Hypothalamus (tissue), 51 donors: ENCODE measurements at regions not wholly inside any gene's neighbourhood (a gene's known extent, or its start where the extent isn't known, plus 50 kb on each side); places are given as distances from the start of the nearest gene placed in this dataset.
A peak's percentile ranks its signal among the peaks of the same experiment; 100 is the strongest.

Experiments
- DNase-seq, 51 donors: peaks; one replicate each; lab custom pipeline; 2025; lab: John Stamatoyannopoulos, UW

GRCh38 chr2:47315475-47315874, 53.6 kb upstream of the EPCAM start:
- no peak for DNase-seq

- DNase-seq: no peak
These were observed 55.4 kb upstream of the EPCAM start for GRCh38 chr2:47313728-47314127.

GRCh38 chr2:47313141-47313691, 55.9 kb upstream of the EPCAM start:
- peak in 2 of 51 donors; percentile 25 to 59 for DNase-seq

GRCh38 chr2:47312491-47312850, 56.6 kb upstream of the EPCAM start:
- DNase-seq: no peak

- no peak for DNase-seq
These were observed 57.2 kb upstream of the EPCAM start for GRCh38 chr2:47311764-47312490.

- DNase-seq: peak; percentile 18 to 96 (median 80)
These were observed 58.1 kb upstream of the EPCAM start for GRCh38 chr2:47310801-47311560.

GRCh38 chr2:47309952-47310800, 58.9 kb upstream of the EPCAM start:
- peak in 21 of 51 donors; percentile 13 to 95 (median 54) for DNase-seq

- peak in 4 of 51 donors; percentile 24 to 83 (median 50) for DNase-seq
These were observed 59.6 kb upstream of the EPCAM start for GRCh38 chr2:47309472-47309951.

- DNase-seq: peak in 4 of 51 donors; percentile 19 to 53 (median 22)
These were observed 62.0 kb upstream of the EPCAM start for GRCh38 chr2:47307066-47307465.

GRCh38 chr2:47304654-47305053, 64.5 kb upstream of the EPCAM start:
- no peak for DNase-seq

- DNase-seq: peak in 1 of 51 donors; percentile 20
These were observed 65.6 kb upstream of the EPCAM start for GRCh38 chr2:47303341-47304148.

- no peak for DNase-seq
These were observed 66.8 kb upstream of the EPCAM start for GRCh38 chr2:47302308-47302707.

GRCh38 chr2:47301731-47302130, 67.4 kb upstream of the EPCAM start:
- DNase-seq: no peak

GRCh38 chr2:47301277-47301618, 67.9 kb upstream of the EPCAM start:
- no peak for DNase-seq

- DNase-seq: peak in 1 of 51 donors; percentile 31
These were observed 68.4 kb upstream of the EPCAM start for GRCh38 chr2:47300609-47301276.

- DNase-seq: no peak
These were observed 69.0 kb upstream of the EPCAM start for GRCh38 chr2:47300081-47300480.

- no peak for DNase-seq
These were observed 69.6 kb upstream of the EPCAM start for GRCh38 chr2:47299555-47299954.

GRCh38 chr2:47298771-47299170, 70.3 kb upstream of the EPCAM start:
- DNase-seq: no peak

GRCh38 chr2:47297767-47298425, 71.2 kb upstream of the EPCAM start:
- DNase-seq: no peak
